ENCODE measurements at regions not wholly inside any gene's neighbourhood (a gene's known extent, or its start where the extent isn't known, plus 50 kb on each side); places are given as distances from the start of the nearest gene placed in this dataset.
A peak's percentile ranks its signal among the peaks of the same experiment; 100 is the strongest.
"Not testable (repeated sequence)": the region's sequence is repeated elsewhere in the genome, so short reads cannot be mapped to it uniquely, and the experiment has no call there.

GRCh38 chr9:7615344-7615743 is 184.2 kb downstream of the DMAC1 start:
- no peak for DNase-seq

- no peak for DNase-seq
Observed at GRCh38 chr9:7613931-7614330, 185.6 kb downstream of the DMAC1 start.

GRCh38 chr9:7608261-7608660 is 191.3 kb downstream of the DMAC1 start:
- DNase-seq: no peak

DNA sequence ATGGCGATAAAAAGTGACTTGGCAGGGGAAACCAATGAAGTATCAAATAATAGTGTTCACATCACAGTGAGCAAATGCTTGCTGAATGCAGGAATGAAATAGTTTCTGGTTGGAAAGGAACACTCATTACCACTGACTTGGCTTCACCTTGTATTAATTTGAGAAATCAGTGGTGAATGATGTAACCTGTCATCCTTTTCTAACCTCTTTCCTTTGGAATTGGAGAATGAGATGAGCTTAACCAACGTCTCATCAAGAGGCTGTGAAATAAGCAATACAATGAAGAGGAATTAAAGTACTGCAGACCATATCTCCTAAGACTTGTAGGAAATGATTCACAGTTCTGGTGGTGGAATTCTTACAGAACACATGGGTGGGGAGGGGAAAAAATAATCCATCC is 192.2 kb downstream of the DMAC1 start:
- no peak for DNase-seq

DNA sequence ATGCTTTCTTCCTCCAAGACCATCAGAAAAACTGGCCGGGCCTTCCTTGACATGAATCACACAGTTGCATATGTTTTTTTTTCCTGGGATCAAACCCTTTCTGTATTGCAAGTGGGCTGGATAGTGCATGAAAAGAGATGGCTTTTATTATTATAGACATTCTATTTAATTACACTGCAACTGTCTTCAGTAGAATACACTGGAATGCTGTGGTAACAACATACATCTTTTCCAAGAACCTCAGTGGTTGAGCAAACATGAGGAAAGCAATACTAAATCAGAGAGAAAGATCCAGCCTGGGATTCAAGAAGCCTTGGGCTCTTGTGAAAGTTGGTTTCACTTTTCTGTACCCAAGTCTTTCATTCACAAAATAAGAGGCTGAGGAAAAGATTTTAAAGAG is 193.0 kb downstream of the DMAC1 start:
- DNase-seq: no peak

GRCh38 chr9:7601739-7602138 is 197.8 kb downstream of the DMAC1 start:
- DNase-seq: no peak

- DNase-seq: no peak
Observed at GRCh38 chr9:7597716-7598115, 201.9 kb downstream of the DMAC1 start.

- DNase-seq: no peak
Observed at GRCh38 chr9:7592321-7593316, 207.0 kb downstream of the DMAC1 start.

DNA sequence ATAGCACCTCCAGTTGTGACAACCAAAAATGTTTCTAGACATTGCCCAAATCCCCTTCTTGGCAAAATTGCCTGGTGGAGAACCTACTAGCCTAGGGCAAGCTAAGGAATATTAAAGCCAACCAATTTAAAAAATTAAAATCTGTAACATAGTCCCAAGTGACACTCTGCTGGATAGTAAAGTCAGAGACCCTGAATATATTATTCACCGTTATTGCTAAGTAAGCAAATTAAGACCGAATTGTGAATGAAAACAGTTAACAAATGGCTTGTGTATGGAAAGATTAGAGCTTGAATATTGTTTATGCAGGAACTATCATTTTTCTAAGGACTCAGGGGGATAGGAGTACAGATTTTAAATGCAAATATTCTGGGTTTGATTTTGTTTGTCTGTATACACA is 208.1 kb downstream of the DMAC1 start:
- DNase-seq: no peak

GRCh38 chr9:7580568-7580967 is 219.0 kb downstream of the DMAC1 start:
- no peak for DNase-seq

GRCh38 chr9:7579351-7579750 is 220.2 kb downstream of the DMAC1 start:
- DNase-seq: no peak

DNA sequence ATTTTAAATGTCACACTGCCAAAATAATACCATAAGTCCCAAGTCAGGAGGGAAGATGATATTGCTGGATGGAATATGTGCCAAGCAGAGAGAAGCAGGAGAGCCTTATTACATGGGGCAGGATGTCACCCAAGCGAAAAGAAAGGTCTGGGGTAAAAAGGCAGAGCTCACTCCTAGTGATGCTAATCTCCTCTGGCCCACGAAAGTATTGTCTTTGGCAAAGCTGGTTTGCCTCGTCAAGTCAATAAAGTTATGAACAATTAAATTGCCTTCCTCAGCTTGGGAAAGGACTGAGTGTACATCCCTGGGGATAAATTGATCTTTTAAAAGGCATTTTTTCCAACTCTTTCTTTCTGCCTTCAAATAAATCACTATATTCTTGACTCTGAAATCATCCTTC is 220.6 kb downstream of the DMAC1 start:
- DNase-seq: no peak

GRCh38 chr9:7570107-7570720 is 229.4 kb downstream of the DMAC1 start:
- DNase-seq: peak; percentile 41

DNA sequence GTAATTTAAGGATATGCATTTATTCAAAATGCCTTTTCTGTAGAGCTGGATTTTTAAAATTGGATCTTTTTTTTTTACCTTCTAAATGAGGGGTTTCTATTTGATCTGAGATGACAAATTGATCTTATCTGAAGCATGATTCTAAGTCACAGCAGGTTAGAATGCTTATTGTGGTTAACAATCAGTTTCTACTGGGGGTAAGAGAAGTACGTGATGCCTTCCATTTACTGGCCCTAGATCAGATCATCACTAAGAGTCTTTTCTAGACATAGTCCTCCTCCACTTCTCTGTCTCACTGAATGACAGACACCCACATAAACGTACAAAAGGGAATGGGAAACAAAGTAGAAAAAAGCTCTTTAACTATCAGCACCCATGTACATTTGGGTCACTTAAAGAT is 231.9 kb downstream of the DMAC1 start:
- DNase-seq: no peak

- no peak for DNase-seq
Observed at GRCh38 chr9:7561527-7562080, 238.0 kb downstream of the DMAC1 start.

GRCh38 chr9:7560669-7561305 is 238.8 kb downstream of the DMAC1 start:
- no peak for DNase-seq

- DNase-seq: no peak
Observed at GRCh38 chr9:7554699-7555098, 244.9 kb downstream of the DMAC1 start.

- DNase-seq: not testable (repeated sequence)
Observed at GRCh38 chr9:7552706-7553105, 246.9 kb downstream of the DMAC1 start.

DNA sequence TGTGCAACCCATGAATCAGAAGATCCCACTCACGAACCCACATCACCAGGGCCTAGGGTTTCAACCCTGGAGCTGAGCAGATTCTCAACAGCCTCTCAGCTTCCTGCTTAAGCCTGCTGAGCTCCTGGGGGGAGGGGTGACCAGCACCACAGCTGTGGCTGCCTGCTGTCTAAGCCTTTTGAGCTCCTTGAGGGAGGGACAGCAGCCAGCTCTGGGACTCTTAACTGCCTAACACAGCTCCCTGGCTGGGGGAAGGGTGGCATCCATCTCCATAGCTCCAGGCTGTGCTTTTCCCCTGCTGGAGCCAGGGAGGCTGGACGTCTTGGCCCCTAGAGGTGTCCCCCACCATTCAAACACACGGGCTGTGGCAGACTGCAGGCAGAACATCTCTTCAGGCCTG is 250.3 kb downstream of the DMAC1 start:
- DNase-seq: no peak

- no peak for DNase-seq
Observed at GRCh38 chr9:7546261-7546660, 253.3 kb downstream of the DMAC1 start.

DNA sequence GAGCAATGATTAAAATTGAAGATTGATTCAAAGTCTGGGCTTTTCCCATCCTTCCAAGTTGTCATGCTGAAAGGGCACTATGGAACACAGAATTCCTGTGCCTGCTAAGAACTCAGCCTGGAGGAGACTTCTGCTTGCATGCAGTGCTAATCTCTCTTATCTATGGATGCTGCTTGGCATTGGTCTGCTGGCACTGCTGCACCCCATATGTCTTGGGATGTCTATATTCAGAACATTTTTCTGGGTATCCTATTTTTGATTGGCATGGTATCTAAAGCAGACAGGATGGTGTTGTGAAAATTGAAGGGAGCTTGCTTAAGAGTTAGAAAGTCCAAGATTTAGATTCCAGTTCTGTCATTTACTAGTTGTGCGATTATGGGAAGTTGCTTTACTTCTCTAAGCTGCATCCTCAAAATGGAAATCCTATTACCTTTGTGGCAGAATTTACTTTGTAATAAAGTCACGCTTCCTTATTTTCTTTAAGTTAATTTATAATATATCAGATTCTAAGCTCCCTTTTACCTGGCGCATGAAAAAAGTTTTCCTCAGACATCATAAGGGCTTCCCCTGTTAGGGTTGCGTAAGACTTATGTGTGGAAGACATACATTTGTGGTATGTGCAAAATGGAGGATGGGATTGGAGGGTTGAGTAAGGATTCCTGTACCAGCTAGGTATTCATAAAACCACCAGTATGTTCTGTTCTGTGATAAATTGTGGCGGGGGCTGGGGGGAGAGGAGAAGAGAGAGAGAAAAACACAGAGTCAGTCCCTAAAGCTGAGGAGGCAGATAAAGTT is 254.0 kb downstream of the DMAC1 start:
- DNase-seq: no peak

GRCh38 chr9:7542693-7543092 is 256.9 kb downstream of the DMAC1 start:
- DNase-seq: no peak

DNA sequence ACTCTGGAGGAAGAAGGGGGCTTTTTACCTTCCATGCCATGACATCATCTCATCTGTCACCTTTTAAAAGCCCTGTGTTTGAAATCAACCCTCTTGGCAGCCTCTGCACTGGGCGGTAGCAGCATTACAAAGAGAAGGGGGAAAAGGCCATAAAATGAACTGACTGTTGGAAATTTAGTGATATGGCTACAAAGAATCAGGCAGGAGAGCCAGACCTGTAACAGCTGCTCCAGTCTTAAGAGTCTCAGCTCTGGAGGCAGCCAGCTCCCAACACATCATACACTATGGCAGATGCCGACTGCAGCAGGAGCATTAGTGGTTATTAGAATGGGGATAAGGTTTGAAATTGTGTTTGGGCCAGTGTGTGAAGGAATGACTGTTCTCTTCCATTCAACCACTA is 257.5 kb downstream of the DMAC1 start:
- DNase-seq: no peak
